HG02678 (cell line): ENCODE measurements at regions not wholly inside any gene's neighbourhood (a gene's known extent, or its start where the extent isn't known, plus 50 kb on each side); places are given as distances from the start of the nearest gene placed in this dataset.

ENCODE experiments used
- ATAC-seq: cut with Tn5 transposase; IDR thresholded peaks from one replicate; pipeline ENCODE4 v1.9.1; 2021; ENCODE audit warnings: mild to moderate bottlenecking, moderate library complexity; ENCODE audit not compliant: unreplicated experiment

DNA sequence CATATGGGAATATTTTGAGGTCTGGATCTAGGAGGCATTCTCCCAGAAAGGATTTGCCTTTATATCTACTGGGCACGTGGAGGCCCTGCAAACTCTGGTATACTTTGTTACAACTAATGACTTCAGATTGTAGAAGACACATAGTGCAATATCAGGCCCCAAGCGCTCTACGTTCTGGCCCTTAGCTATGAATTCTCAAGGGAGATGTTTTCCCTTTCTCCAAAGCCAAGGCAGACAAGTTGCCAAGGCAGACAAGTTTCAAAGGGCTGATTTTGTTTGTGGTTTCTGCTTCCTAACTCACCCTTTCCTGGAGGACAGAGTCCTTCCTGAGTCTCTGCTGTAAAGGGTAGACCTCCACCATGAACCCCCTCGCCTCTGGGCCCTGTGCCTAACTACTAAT, 99.4 kb upstream of the CTTNBP2 start:
- ATAC-seq = no peak

DNA sequence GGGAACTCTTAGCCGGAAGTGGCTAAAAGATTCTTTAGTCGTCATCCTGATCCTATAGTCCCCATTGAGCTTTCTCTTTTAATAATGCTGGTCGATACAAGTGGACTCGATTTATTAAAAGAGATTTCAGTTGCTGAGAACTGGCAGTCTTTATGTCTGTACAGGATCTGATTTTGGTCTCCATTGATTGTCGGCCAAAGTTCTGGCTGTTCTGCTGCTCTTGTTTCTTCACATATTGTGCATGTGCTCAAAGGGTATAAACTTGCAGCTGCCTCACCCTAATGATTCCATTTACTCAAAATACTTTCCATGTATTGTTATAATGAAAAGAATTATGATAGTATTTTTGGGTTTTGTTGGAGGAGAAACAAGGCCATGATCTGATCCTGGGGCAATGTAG, 100.7 kb upstream of the CTTNBP2 start:
- ATAC-seq = no peak

DNA sequence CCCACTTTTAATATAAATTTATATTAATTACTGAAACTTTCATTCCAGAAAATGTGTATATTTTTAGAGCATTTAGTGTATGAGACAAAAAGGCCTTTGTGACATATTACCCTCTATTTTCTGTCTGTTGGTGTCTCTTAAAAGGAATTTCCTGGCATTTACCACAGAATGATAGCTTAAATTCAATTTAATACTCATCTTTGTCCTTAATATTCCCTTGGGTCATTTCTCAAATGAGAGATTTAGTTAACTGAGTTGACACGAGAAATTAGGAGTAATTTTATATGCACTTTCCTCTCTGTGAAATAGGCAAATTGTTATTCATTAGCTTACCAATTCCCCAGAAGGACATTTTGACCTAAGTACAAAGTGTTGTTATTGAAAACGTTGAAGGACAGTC, 101.7 kb upstream of the CTTNBP2 start:
- no peak for ATAC-seq

DNA sequence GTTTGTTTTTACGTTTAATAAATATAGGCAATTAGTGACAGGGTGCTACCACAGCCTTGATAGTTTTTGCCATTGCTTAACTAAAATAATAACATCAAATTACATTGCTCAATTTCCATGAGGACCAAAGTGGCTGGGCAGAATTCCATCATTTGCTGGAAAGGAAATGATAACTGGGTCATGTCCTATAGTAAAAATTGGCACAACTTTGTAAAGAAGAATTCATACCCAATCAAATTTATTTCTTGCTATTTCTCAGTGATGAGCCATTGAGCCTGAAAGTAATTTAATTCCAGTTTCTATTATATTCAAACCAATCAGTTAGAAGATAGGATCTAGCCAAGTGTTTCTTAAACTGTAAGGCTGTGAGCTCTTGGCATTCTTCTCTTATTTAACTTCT, 102.2 kb upstream of the CTTNBP2 start:
- ATAC-seq = no peak

DNA sequence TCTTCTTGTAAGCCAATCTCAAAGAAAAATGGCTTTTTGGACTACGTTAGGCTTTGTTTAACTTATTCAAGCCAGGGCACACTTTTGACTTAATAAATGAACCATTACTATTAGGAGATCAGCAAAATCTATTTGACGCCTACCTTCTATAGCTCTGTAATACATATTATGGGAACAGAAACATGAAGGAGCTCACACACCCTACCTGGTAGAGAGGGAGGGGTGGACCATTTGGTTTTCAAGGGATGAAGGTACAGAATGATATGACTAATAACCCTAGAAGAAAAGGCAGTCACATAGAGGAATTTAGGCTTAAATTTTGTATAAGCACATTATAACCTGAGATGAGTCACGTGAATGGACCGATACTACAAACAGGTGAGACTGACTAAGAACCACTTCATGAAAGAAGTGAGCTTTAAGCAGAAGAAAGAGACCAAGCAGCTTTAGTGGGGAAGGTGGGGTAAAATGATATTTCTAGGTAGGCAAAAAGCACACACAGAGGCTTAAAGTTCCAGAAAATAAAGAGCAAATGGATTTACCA, 106.8 kb upstream of the CTTNBP2 start:
- no peak for ATAC-seq

DNA sequence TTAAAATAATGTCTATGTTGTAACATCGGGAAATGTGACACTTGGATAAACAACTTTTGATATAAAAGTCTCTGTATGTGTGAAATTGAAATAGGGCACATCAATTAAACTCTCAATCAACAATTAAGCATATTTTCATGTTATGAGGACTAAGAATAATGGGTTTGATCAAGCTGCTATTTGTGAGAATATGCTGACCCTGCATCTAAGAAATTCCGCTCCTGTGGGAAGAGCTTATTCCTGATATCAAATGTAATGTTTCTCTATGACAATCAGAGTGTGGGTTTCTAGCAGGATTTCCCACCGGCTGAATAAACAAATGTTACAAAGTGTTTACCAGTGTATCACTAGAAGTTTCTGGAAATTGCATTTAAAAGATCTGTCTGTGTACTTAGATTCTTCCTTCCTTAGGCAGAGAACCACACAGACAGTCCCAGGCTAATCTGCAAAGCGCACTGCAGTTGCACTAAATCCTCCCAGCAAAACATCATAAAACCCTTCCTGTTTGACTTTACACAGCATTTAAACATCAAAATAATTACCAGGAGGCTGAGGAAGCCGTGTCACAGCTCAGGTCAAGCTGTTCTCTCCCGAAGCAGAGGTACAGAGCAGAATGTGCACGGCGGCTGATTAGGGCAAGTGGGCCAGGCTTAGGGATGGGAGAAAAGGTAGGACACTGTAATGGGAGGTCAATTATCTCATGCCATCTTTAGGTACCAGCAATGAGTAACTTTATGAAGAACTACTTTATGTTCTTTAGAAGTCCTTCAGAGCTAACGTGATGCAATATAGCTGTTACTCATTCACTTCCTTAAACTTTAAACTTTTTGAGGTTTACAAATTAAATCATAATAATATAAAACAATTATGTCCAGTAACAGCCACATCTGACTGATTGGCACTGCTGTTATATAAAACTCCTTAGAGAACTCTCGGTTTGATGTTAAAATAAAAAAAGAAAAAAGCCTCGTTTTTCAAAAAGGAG, 109.1 kb upstream of the CTTNBP2 start:
- no peak for ATAC-seq

DNA sequence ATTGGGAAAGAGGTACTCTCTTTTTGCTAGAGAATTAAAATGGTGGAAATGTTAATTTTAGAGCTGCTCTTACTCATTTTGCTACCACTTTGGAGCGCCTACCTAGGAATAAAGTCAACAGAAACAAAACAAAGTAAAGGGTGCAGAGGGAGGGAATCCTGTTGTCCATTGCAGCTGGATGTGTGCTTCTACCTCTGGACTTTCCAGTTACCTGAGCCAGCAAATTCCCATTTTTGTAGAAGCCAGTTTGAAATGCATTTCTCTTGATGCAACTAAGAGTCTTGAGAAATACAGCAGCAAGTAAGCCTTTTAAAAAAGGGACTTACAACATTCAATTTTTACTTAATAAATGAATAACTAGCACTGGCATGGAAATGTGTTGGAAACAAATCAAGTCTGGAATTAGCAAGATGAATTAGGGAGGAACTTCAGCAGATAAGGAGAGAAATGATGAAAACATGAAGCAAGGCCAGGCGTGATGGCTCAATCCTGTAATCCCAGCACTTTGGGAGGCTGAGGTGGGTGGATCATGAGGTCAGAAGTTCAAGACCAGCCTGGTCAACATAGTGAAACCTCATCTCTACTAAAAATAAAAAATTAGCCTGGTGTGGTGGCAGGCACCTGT, 113.5 kb upstream of the CTTNBP2 start:
- ATAC-seq = no peak

DNA sequence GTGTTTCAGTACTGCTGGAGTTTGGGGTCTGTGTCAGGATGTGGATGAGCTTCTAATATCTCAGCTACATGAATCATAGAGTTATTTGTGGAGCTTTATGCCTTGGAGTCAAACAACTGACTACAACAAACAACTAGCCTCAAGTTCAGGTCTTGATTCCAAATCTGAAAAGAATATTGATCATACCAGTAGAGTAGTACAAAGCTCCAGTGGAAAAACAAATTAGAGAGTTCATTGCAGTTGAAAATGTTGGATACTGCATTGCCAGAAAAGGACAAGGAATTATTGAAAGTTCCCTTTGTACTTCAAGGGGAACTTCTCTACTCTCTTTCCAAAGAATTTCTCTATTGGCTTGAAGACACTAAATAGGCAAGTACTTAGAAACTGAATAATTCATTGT, 117.6 kb upstream of the CTTNBP2 start:
- no peak for ATAC-seq

DNA sequence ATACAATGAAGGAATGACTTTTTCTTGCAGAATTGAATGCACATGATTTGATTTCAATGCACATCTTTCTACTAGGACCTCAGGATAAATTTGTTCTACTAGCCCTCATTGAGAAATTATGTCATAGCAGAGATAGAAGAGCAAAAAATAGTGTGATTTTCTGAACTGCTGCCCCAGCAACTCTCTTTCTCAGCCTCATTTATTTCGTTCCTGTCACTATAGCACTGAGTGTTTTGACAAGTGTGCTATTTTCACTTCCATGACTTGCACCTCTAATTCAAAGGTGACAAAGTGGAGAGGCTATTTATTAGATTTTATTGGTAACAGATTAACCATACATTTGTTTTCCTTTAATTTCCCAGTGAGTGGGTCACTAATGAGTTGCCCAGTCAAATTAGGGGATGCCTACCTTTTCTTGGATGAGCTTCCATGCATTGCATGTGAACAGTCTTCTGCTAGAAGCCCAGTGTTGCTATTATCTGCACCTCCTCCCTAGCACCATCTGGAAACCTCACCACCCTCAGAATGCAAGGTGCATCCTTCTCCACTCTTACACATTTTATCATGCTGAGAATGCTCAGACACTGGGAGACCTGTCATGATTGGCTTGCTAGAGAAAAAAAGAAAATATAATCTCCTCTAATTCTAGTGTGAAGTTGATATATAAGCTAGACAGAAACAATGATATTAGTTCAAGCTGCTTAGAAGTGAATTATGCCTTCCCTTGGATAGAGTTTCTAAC, 119.6 kb upstream of the CTTNBP2 start:
- no peak for ATAC-seq

DNA sequence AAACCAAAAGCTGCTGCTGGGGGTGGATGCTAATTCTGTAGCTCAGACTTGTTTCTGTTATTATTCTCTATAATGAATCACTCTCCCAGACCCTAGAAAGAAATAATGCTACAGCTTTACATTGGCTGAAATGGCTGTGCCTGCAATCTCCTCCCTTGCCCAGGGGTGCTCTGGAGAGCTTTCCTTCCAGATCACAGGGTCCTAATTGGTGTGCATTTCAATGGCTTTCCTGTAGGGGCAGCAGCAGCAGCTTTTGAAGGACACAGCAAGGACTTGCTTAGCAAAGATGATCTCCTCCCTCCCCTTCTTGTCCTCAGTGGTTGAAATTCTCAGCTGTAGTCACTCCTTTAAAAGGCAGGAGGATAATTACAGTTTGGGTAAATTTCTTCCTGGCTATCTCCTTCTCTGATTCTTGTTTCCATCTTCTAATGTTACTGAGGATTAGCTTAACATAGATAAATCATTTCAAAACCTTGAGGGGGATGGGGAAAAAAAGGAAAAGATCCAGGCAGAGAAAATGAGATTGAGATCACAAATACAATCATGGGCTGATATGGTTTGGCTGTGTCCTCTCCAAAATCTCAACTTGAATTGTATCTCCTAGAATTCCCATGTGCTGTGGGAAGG, 120.2 kb upstream of the CTTNBP2 start:
- peak; percentile 94 for ATAC-seq

DNA sequence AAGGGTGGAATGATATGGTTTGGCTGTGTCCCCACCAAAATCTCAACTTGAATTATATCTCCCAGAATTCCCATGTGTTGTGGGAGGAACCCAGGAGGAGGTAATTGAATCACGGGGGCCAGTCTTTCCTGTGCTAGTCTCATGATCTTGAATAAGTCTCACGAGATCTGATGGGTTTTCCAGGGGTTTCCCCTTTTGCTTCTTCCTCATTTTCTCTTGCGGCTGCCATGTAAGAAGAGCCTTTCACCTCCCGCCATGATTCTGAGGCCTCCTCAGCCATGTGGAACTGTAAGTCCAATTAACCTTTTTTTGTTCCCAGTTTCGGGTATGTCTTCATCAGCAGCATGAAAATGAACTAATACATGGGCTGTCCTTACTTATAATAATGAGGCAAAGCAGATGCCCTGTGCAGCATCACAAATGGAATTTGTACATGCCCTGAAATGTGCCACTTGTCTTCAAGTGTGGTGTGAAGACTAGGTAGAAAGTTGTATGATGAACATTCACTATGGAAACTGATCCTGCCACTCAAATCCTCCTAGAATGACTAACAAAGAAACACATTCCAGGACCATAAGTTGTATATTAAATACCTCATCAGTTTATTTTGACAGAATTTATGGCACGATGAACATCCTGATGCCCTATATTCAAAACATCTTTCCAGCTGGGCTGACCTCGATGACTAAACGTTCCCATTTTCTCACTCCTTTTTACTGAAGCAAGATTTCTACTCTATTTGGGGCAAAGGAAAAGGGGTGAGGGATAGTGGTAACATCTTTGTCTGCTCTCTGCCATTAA, 122.8 kb upstream of the CTTNBP2 start:
- ATAC-seq = no peak

DNA sequence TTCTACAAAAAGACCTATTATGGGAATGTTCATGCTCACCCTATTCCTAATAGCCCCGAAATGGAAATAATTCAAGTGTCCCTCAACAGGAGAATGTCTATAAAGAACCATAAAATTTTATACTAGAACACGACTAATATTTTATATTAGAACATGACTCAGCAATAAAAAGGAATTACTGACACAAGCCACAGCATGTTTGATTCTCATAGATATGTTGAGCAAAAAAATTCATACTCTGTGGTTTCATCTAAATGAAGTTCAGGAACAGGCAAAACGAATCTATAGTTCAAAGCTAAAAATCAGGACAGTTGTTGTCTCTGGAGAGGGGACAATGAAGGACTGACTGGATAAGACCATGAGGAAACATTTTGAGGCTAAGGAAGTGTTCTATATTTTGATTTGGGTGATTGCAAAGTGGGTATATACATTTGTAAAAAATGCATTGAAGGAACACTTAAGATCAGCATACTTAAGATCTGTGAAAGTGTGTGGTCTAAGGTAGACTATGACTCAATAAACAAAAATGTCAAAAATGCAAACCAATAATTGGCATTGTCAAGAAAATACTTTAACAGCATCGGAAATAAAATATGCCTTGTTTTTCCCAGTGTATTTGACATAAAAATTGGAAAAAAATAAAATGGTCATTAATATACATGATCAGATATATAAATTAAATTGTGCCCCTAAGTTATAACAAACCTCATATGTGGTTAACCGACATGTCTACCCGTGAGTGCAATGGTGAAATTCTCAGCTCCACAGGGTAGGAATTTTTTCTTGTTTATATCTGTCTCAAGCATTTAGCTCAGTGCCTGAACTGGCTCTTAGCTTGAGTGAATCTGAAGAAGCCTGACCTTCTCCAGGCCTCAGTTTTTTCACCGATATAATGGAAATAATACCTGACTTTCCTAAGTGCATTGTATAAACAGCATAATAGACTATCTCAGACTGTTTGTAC, 124.9 kb upstream of the CTTNBP2 start:
- no peak for ATAC-seq

DNA sequence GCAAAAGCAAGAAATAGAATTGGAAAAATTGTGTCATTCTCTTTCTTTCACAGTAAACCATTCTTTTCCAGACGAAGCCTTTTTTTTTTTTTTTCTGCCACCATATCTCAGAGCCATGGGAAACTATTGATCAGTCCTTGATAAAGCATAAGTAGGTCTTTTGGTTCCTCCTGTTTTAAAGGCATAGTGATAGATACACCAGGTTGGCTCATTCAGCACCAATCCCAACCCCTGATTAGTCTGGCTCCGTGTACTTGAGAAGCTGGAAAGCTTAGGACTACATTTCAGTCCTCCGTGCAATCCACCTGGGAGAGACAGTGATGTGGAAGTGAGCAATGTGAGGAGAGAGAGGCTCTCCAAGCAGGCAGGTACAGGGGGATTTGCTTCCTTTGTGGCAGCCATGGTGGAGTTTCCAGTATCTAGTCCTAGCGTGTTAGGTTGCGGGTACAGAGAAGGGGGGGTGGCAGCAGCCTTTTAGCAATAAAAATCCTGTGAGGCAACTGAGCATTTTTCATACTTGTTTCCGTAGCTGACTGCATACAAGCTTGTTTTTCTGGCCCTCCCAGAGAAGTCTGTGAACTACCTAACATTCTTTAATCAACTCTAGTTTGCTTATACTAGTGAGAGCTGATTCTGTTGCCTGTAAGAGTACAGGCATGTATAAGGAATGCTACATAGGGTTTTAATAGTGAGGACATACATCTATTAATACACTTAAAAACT, 127.4 kb upstream of the CTTNBP2 start:
- ATAC-seq = no peak

DNA sequence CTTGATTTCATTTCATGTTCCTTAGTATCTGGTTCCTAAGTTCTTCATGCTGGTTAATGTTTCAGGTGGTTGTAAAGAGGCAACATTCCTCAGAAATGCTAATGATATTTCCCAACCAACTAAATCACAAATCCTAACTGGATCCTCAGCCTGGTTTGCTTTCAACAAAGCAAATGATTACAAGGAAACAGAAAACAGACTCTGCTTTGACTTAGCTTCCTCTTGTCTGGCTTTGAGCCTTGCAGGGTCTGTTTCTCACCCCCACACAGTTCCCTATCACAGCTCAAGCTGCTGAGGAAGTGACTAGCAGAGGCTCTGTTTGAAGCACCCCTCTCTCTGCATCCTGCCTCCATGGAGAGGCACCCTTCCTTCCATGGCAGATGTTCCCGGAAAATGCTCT, 130.2 kb upstream of the CTTNBP2 start:
- ATAC-seq = no peak

DNA sequence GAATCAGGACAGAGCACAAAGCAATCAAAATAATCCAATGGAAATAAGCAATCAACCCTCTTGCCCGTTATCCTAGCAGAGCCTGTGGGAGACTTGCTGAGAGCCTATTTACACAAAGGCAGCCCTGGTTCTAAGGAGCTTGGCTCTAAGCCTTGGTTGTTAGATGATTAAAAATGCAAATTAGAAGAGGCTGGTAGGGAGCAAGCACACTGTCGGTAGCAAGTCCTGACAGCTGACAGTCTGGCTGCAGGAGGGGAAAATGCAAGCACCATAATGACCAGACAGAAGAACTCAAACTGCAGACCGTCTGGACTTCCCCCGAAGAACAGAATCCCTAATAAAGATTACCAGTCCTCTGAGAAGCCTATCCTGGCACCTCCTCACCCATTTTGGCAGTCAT, 131.8 kb upstream of the CTTNBP2 start:
- no peak for ATAC-seq

DNA sequence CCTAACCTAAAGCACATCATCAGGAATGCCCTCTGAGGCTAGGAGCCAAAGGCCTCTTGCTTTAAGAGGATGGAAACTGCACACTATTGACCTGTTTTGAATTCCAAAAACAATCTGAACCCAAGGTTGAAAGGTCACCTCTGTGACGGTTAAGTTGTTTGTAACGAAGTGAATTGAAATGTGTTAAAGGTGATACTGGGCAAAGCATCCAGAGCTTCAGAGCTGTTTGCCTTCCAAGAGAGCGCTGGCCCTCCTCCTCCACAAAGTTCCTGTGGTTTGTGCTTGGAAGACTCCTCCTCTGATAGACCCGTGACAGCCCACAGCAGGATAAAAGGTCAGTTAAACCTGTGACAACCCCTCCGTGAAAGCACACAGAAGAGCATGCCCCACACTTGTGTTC, 133.7 kb upstream of the CTTNBP2 start:
- ATAC-seq = no peak

DNA sequence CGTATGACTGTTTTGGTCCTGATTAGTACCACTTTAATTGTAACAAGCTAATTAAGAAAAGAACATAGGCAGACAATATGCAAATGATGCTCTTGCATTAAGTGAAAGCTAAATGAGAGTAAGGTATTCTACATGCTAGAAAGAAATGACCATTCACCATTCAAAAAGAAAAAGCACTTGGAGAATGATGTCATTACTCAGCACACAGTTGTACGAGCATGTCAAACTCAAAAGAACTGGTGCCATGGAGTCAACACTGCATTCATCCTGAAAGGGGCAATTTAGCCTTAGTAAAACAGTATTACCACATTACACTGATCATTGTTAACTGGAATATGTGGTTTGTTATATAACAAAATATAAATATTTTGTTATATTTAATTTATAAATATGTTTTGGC, 136.2 kb upstream of the CTTNBP2 start:
- ATAC-seq = no peak

DNA sequence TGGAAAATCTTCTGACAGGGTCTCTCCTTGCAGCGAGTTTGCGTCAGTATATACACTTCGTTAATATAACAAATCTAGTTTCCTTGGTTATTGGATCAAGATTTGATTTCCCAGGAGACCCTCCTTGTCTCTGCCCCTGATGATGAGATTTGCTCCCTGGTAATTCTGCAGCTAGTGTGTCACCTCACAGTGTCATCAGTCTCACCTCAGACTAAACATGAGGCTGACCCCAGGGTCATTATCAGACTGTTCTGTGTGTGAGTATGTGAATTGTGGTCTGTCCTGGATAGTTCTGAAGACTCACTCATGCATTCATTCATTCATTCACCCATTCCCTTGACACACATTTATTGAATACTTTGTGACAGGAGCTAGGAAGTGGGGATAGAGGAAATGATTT, 138.4 kb upstream of the CTTNBP2 start:
- no peak for ATAC-seq
